HepG2 (cell line): ENCODE measurements at regions not wholly inside any gene's neighbourhood (a gene's known extent, or its start where the extent isn't known, plus 50 kb on each side); places are given as distances from the start of the nearest gene placed in this dataset.

Experiments
- ZBTB8A ChIP-seq: sonication (generic); formaldehyde crosslinking; IDR thresholded peaks from 2 replicates; pipeline ENCODE4 v1.4.0; 2020; ENCODE audit warnings: mild to moderate bottlenecking, low read depth, missing genetic modification reagents, borderline replicate concordance
- ZNF761 ChIP-seq: sonication (generic); formaldehyde crosslinking; conservative IDR thresholded peaks from 2 replicates; pipeline ENCODE4 v1.4.0; 2020; ENCODE audit warnings: mild to moderate bottlenecking, missing genetic modification reagents

GRCh38 chr10:35972275-35972674, 330.2 kb upstream of the FZD8 start:
- TF ChIP-seq ZNF761 (CRISPR knock-in tag), result no peak
- TF ChIP-seq ZBTB8A (CRISPR knock-in tag), result no peak
